OCI-LY1 (cell line): ENCODE measurements at regions not wholly inside any gene's neighbourhood (a gene's known extent, or its start where the extent isn't known, plus 50 kb on each side); places are given as distances from the start of the nearest gene placed in this dataset.

ENCODE experiments used
- EZH2 ChIP-seq: fragments of 200-600 bp; sonication (generic), shearing (Covaris generic); IDR thresholded peaks from 2 replicates; pipeline ENCODE4 v1.8.0; 2017; ENCODE audit warnings: borderline replicate concordance, mixed run types, mild to moderate bottlenecking, antibody characterized with exemption, low read length, moderate library complexity, mixed read lengths
- TF ChIP-seq, protein P1 (sequence below): fragments of 200-600 bp; sonication (generic), shearing (Covaris generic); IDR thresholded peaks from 2 replicates; pipeline ENCODE4 v1.5.1; 2017; ENCODE audit warnings: mild to moderate bottlenecking, antibody characterized with exemption, low read length, moderate library complexity, mixed read lengths

DNA sequence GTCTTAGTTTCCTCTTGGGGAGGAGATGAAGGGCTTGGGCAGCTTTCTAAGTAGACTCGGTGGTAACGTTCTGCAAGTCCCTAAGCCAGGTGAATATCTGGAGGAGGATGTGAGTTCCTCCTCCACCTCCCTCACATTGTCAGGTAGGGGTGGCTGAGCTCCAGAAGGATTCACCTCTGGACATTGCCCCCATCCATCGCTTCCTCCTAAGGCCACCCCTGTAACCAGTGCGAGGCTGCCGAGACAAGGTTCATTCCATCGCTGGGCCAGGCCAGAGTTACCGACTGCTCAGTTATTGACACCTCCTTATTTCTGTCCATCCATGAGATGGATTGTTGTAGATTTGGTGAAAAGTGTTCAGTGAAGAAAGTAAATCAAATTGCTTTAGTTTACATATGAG lies 334.1 kb upstream of the KLF6 start:
- no peak for TF ChIP-seq EZH2
- TF ChIP-seq, protein P1, sequence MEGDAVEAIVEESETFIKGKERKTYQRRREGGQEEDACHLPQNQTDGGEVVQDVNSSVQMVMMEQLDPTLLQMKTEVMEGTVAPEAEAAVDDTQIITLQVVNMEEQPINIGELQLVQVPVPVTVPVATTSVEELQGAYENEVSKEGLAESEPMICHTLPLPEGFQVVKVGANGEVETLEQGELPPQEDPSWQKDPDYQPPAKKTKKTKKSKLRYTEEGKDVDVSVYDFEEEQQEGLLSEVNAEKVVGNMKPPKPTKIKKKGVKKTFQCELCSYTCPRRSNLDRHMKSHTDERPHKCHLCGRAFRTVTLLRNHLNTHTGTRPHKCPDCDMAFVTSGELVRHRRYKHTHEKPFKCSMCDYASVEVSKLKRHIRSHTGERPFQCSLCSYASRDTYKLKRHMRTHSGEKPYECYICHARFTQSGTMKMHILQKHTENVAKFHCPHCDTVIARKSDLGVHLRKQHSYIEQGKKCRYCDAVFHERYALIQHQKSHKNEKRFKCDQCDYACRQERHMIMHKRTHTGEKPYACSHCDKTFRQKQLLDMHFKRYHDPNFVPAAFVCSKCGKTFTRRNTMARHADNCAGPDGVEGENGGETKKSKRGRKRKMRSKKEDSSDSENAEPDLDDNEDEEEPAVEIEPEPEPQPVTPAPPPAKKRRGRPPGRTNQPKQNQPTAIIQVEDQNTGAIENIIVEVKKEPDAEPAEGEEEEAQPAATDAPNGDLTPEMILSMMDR = no peak
